Panc1 (cell line): ENCODE measurements at regions not wholly inside any gene's neighbourhood (a gene's known extent, or its start where the extent isn't known, plus 50 kb on each side); places are given as distances from the start of the nearest gene placed in this dataset.

Experiments used
- CTCF ChIP-seq: fragments of 450-650 bp; IDR thresholded peaks from 2 replicates; pipeline ENCODE4 v1.5.1; 2017; ENCODE audit warnings: mild to moderate bottlenecking
- SIN3A ChIP-seq: IDR thresholded peaks from 2 replicates; pipeline ENCODE4 v1.6.1; 2012; ENCODE audit warnings: low read depth, mild to moderate bottlenecking, low read length, moderate library complexity, borderline replicate concordance; ENCODE audit not compliant: insufficient read depth

- TF ChIP-seq CTCF: no peak
- TF ChIP-seq SIN3A: no peak
Measured at GRCh38 chr12:70180130-70180529, 63.1 kb upstream of the CNOT2 start.
